Germinal center (tissue), 1 donor: ENCODE measurements at regions not wholly inside any gene's neighbourhood (a gene's known extent, or its start where the extent isn't known, plus 50 kb on each side); places are given as distances from the start of the nearest gene placed in this dataset.
"Not testable (repeated sequence)": the region's sequence is repeated elsewhere in the genome, so short reads cannot be mapped to it uniquely, and the experiment has no call there.

Experiments used
- DNase-seq: peaks from one replicate; pipeline ENCODE4 v3.0.0; 2012; ENCODE audit warnings: mixed read lengths, low spot score

GRCh38 chr3:190988102-190988501, 125.6 kb upstream of the GMNC start:
- no peak for DNase-seq

GRCh38 chr3:190984502-190985244, 122.2 kb upstream of the GMNC start:
- DNase-seq, result no peak

- DNase-seq, result no peak
Measured at GRCh38 chr3:190983875-190984274, 121.4 kb upstream of the GMNC start.

GRCh38 chr3:190973771-190974170, 111.3 kb upstream of the GMNC start:
- no peak for DNase-seq

GRCh38 chr3:190972840-190973270, 110.4 kb upstream of the GMNC start:
- no peak for DNase-seq

- no peak for DNase-seq
Measured at GRCh38 chr3:190972196-190972595, 109.7 kb upstream of the GMNC start.

GRCh38 chr3:190970560-190970959, 108.1 kb upstream of the GMNC start:
- DNase-seq, result no peak

- no peak for DNase-seq
Measured at GRCh38 chr3:190968616-190969015, 106.1 kb upstream of the GMNC start.

- DNase-seq, result not testable (repeated sequence)
Measured at GRCh38 chr3:190964931-190965330, 102.4 kb upstream of the GMNC start.

GRCh38 chr3:190959077-190959476, 96.6 kb upstream of the GMNC start:
- no peak for DNase-seq

GRCh38 chr3:190941694-190942260, 79.3 kb upstream of the GMNC start:
- no peak for DNase-seq

GRCh38 chr3:190934616-190935015, 72.1 kb upstream of the GMNC start:
- DNase-seq, result not testable (repeated sequence)

GRCh38 chr3:190926619-190927018, 64.1 kb upstream of the GMNC start:
- no peak for DNase-seq

- DNase-seq, result no peak
Measured at GRCh38 chr3:190912736-190913135, 50.2 kb upstream of the GMNC start.
